HG03520 (cell line): ENCODE measurements at regions not wholly inside any gene's neighbourhood (a gene's known extent, or its start where the extent isn't known, plus 50 kb on each side); places are given as distances from the start of the nearest gene placed in this dataset.
"Not testable (repeated sequence)": the region's sequence is repeated elsewhere in the genome, so short reads cannot be mapped to it uniquely, and the experiment has no call there.

Experiments used
- ATAC-seq: cut with Tn5 transposase; IDR thresholded peaks from one replicate; pipeline ENCODE4 v1.9.1; 2021; ENCODE audit warnings: mild to moderate bottlenecking, moderate library complexity; ENCODE audit not compliant: unreplicated experiment

DNA sequence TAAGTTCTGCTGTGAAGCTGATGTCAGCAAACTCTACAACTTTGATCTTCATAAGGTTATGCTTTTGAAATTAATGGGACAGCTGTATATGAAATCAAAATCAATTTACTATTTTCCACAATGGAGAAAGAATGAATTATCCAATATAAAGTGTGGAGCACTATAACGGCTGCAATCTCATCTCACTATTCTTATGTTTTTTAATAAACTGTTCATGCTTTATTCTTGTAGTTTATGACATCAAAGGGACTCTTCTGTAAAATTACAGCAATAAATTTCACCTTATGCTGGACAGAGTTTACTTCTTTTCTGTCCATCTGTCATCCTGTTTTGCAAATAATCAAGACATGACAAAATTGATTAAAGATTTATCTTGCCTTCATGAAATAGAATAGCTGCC lies 192.5 kb downstream of the TECRL start:
- ATAC-seq: no peak

DNA sequence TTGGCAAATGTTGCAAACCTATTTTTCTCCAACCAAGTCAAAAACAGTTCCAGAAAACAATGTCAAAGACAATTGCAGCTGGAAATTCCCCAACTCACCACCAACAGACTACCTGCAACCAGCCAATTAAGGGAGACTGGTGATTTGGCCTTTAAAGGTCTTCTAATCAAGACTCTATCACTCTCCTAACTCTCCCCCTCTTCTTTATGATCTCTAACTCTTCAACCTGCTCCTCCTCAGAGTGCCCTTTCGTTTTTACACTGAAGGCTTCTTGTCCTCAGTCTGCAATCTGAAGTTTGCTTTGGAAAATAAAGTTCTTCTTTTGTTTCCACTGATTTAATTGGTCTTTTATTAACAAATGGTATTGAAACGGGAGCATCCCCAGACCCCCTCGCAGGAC lies 203.9 kb downstream of the TECRL start:
- ATAC-seq: no peak

DNA sequence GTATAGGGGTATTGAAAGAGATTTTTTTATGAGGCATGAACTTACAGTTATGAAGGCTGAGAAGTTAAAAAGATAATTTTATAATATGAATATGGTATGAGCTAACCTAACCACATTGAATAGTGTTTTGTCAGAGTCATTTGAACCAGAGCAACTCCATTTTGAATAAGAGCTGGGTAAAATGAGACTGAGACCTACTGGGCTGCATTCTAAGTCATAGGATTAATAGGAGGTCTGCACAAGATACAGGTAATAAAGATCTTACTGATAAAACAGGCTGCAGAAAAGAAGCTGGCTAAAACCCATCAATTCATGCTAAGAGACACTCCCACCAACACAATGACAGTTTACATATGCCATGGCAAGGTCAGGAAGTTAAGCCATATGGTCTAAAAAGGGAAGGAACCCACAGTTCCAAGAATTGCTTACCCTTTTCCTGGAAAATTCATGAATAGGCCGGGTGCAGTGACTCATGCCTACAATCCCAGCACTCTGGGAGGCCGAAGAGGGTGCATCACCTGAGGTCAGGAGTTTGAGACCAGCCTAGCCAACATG lies 209.2 kb downstream of the TECRL start:
- no peak for ATAC-seq

DNA sequence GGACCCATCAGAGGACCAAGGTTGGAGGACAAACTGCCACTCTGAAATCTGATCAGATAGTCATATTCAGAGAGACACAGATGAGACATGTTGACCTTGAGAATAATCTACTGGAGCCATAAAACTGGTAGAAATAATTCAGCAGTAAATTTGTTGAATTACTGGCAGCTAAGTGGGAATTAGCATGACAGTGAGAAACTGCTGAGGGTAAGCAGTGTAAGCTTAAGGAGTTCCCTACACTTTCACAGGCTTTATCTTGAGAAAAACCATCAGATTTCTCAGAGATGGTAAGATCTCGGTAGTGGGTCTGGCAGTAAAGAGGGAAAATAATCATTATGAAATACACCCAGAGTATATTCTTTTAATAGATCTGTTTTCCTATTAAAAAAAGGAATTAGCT lies 213.7 kb downstream of the TECRL start:
- no peak for ATAC-seq

DNA sequence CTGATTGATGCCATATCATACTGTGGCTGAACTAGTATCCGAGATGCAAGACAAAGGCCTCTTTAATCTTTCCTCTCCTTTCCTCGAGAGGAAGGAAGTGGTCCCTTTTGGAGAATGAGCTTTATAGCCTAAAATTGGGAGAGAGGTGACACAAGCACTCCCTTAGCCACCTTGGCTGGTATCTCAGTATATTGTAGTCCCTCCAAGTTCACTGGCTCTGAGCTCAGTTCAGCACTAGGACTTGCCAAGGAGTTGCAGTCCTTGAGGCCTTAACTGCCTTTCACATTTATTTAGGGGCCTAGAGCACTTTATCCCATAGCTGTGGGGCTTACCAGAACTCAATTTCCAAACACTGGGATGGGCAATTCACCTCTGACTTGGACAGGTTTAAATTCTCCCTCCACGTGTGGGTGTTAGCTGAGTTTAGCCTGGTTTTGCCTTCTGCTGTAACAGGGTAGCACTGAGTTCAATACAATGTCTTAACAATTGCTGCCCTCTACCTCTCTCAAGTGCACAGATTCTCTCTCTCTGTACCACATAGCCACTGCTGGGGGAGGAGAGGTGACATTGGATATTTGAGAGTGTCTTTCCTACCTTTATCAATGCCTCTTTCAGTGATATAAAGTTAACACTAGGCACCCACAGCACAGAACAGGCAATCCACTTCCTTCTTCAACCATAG lies 216.4 kb downstream of the TECRL start:
- ATAC-seq: no peak

DNA sequence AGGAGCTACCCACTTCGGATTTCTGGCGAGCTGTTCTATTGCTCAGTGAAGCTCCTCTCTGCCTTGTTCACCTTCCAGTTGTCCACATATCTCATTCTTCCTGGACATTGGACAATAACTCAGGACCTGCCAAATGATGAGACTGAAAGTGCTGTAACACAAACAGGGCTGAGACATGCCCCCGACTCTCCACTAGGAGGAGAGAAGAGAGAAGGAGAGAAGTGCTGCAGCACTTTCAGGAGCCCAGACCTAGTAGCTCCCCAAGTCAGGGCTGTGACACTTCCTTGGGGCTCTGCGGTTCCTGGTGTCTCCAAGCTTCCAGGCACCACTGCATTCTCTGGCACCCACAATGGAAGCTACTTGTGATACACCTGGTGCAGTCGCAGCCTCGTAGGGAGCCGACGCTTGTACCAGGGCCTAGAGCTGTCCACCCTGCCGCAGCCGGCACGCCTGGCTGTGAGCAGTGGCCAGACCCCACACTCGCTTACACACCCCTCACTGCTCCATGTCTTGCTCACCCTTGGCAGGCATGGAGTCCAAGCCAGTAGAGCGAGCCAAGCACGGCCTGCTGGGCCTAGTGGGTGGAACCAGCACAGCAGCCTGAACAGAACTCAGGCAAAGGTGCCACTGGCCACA lies 234.9 kb downstream of the TECRL start:
- ATAC-seq: no peak

DNA sequence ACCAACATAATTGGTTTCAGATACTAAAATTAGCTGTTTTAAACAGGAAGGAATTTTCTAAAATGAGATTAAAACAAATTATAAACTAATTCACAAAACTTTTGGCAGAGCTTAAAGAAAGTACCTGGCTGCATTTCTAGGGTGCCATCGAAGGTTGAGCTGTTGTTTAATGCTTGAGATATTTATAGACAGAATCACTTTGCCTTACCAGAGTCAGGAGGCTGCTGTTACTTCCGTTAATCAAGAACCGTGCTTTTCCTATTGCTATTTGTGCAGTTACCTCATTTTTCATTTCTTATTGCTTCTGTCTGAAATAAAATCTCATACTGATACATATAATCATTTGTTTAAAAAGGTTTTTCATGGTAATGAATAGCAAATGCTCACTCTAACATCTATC lies 242.9 kb downstream of the TECRL start:
- ATAC-seq: no peak

DNA sequence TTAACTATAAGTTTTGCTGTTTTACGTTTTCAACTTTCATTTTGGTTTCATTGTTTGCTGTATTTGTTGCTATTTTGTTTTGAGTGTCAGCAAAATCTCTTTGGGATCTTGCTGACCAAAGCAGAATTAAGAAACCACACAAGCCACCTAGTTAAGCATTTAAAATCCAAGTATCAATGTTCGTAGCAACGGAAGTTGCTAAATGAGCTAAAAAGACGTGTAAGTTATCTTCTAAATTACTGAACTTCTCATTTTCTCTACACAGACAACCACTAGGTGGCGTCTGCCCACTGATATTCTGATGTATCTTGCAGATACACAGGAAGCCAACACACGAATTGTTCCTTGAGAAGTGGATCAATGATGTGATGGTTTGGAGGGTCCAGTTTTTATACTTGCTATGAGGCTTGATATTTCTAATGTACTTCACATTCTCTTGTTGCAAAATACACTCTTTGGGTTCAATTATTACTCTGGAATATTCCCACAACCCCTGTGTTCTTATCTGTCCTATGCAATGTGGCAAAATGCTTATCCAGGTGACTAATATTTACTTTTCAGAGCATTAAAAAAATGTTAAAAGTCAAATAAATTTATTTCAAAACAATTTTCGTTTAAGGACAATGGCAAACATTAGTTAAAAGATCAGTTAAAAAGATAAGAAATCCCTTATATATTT lies 250.5 kb downstream of the TECRL start:
- peak; percentile 86 for ATAC-seq

DNA sequence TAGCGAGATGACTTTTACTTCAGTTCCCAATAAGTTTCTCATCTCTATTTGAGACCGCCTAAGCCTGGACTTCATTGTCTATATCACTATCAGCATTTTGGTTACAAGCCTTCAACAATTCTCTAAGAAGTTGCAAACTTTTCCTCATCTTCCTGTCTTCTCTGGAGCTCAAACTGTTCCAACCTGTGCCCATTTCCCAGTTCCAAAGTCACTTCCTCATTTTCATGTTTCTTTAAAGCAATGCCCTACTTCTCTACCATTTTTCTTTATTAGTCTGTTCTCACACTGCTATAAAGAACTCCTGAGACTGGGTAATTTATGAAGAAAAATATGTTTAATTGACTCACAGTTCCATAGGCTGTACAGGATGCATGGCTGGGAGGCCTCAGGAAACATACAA lies 251.9 kb downstream of the TECRL start:
- ATAC-seq: no peak

DNA sequence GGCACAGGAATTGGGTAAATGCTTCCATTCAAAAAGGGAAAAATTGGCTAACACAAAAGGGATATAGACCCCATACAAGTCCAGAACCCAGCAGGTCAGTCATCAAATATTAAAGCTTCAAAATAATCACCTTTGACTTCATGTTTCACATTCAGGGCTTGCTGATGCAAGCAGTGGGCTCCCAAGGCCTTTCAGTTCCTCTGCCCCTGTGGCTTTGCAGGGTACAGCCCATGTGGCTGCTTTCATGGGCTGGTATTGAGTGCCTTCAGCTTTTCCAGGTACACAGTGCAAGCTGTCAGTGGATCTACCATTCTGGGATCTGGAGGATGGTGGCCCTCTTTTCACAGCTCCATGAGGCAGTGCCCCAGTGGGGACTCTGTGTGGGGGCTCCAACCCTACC lies 253.0 kb downstream of the TECRL start:
- no peak for ATAC-seq

DNA sequence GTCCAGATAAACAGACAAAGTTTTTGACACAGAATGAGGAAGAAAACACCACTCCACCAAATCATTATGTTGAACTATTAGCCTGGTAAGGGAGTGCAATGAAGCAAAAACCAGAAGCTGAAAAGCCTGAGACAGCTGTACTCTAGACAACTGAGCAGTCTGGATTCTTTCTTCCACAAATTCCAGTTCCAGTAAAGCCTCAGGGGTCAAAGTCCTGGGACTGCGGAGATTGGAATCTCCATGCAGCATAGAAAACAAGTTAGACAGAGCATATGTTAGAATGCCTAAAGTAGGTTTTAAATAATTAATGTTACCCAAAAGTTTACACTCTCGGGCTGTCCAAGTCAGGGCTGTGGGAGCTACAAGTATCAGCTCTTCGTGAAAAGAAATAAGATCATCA lies 263.2 kb downstream of the TECRL start:
- no peak for ATAC-seq

DNA sequence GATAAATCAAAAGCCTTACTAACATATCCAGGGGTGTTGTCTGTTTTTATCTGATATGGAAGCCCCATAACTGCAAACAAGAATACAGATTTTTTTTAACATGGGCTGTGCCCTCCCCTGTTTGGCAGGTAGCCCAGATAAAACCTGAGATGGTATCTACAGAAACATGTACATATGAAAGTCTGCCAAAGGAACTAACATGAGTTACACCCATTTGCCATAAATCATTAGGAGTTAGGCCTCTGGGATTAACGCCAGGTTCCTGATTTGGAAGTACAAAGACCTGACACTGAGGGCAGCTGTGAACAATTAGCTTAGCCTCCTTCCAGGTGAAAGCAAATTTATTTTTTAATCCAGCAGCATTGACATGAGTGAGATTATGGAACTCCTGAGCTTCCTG lies 264.3 kb downstream of the TECRL start:
- ATAC-seq: no peak

DNA sequence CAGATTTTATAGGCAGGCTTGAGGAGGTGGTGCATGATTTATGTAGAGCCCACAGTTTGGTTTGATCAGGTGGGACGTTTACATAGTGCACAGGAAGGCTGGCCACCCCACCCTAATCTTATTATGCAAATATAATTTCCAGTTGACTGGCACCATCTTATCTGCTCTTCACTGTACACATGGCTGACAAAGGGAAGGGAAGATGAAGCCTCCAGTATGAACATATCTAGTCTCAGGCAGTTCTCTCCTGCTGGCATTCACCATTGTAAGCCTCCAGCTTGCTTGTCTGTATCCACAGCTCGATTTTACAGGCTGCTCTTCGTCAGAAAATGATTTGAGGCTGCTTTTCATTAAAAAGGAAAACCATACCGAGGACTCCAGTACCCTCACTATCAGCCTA lies 278.3 kb downstream of the TECRL start:
- ATAC-seq: no peak

DNA sequence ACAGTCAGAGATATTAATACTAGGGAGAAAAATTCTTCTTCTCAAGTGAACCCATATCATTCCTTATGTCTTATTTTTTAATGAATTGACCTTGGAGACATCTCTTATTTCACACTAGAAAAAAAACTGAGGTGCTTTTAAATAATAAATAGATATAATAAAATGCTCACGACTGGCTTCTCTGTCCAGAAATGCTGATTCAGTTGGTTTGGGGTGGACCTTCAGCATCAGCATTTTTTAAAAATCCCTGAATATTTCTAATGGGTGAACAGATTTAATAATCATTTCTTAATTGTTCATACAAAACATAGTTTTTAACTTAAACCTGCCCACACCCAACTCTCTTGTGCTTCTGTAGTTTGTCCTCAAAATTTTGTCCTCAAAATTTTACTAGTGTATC lies 283.9 kb downstream of the TECRL start:
- ATAC-seq: no peak

DNA sequence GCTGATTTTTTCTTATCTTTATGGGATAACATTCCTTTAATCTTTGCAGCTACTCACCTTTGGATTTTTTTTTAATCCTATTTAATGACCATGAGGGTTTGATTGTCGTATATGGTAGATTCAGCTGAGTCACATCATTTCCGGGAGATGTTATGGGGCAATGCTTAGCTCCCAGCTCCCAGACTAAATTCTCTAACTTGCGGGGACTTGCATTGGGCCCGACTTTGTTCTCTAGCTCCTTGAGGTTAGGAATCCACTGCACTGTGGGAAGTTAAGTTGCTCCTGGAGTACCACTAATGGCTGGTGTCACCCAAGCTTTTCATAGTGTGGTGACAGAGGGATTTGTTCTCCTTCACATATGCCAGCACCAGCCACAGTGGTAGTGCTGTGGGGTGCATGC lies 287.4 kb downstream of the TECRL start:
- ATAC-seq: no peak

DNA sequence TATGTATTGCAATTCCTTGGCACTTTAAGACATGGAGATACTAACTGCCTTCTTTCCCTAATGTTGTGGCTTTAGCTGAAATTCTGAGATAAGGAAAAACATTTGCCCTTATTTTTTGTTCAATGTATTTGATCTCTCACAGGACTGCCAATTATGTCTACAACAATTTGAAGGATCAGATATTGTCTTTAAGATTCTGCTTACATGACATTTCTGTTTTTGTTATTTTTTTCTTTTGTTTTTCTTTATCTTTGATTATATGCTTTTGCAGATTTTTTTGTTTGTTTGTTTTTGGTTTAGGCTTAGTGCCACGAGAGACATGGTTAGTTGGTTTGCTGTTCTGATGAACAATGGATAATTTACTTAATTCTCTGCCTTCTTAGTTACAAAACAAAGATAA lies 303.3 kb downstream of the TECRL start:
- no peak for ATAC-seq

DNA sequence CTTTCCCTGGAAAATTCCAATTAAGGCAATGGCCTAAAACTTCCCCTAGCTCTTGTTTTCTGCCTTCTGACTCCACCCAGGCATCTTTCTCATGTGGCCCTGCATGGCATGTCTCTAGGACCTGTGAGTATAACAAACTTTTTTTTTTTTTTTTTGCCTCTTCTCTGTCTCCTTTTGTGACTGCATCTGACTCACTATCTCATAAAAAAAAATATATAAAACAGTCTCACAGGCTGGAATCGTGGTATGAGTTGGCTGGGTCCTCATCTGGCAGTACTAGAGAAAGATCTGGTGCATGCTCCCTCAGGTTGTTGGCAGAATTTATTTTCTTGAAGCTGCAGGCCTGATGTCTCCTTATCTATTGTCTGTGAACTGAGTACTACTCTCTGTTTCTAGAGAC lies 313.9 kb downstream of the TECRL start:
- ATAC-seq: no peak

DNA sequence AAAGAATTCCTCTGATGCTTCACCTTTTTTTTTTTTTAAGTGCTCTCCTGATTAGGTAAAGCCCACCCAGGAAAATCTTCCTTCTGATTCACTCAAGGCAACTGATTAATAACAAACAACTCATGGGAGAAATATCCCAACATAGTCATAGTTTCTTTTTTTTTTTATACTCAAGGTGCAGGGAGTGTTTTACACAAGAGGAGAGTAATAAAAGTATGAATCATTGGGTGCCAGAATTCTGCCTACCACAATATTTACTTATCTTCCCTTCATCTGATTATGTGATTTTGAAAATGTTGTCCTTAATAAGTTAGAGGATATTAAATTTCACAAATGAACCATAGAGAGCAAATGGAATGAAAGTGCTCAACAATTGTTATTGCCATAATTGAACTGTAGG lies 329.9 kb downstream of the TECRL start:
- no peak for ATAC-seq

DNA sequence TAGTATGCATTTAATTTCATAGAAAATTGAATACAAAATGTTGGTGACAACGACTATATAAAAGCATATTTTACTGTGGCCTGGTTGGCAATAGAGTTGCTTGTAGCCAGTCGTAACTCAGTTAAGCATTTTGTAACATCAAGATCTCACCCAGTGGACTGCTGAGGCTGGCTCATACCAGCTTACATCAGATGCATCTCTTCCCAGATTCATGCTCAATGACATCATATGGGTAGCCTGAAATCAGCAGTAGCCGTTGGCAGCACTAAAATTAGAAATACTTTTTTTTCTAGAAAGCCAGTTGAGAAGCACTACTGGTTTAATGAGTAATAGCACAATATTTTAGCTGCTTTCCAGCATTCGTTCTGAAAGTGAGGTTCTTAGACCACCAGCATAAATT lies 341.2 kb downstream of the TECRL start:
- no peak for ATAC-seq

DNA sequence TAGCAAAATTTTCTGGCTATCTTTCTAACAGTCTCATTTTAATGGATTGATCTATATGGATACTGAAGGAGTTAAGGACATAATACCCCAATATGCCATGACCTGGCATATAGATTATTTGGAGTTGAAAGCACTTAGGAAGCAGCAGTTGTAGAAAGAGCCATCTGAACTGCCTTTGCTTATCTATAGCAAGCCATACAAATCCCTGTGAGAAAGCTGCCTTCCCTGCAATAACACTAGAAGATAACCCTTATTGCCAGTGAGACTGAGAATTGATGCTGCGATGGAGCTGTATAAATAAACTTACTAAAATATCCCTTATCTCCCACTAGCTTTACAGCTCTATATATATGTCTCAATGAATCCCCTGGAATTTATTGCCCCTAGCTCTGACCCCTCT lies 346.3 kb downstream of the TECRL start:
- ATAC-seq: no peak

DNA sequence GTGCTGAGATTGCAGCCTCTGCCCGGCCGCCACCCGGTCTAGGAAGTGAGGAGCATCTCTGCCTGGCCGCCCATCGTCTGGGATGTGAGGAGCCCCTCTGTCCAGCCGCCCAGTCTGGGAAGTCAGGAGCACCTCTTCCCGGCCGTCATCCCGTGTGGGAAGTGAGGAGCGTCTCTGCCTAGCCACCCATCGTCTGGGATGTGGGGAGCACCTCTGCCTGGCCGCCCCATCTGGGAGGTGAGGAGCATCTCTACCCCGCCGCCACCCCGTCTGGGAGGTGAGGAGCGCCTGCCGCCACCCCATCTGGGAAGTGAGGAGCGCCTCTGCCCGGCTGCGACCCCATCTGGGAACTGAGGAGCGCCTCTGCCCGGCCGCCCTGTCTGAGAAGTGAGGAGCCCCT lies 372.2 kb downstream of the TECRL start:
- ATAC-seq: not testable (repeated sequence)

DNA sequence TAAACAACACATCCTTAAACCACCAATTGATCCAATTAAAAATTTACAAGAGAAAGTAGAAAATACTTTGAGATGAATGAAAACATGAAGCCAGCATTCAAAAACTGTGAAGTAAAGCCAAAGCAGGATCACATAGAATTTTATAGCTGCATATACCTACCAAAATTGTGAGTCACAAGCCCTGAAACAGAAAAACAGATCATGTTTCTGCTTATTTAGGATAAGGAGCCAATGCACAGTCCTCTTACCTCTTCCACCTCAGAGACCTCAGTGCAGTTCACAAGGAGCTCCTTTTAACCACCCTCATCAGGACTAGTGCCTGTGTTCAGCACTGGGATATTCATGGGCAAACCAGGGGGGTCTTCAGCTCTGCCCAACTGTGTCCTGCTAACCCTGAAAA lies 386.7 kb downstream of the TECRL start:
- ATAC-seq: no peak
